GM18511 (cell line): ENCODE measurements at regions not wholly inside any gene's neighbourhood (a gene's known extent, or its start where the extent isn't known, plus 50 kb on each side); places are given as distances from the start of the nearest gene placed in this dataset.

Source experiments
- ATAC-seq: cut with Tn5 transposase; IDR thresholded peaks from one replicate; pipeline ENCODE4 v1.9.1; 2021; ENCODE audit warnings: mild to moderate bottlenecking, moderate library complexity; ENCODE audit not compliant: unreplicated experiment

- ATAC-seq = no peak
These were observed 224.2 kb downstream of the RBM43 start for GRCh38 chr2:151037434-151037833.

DNA sequence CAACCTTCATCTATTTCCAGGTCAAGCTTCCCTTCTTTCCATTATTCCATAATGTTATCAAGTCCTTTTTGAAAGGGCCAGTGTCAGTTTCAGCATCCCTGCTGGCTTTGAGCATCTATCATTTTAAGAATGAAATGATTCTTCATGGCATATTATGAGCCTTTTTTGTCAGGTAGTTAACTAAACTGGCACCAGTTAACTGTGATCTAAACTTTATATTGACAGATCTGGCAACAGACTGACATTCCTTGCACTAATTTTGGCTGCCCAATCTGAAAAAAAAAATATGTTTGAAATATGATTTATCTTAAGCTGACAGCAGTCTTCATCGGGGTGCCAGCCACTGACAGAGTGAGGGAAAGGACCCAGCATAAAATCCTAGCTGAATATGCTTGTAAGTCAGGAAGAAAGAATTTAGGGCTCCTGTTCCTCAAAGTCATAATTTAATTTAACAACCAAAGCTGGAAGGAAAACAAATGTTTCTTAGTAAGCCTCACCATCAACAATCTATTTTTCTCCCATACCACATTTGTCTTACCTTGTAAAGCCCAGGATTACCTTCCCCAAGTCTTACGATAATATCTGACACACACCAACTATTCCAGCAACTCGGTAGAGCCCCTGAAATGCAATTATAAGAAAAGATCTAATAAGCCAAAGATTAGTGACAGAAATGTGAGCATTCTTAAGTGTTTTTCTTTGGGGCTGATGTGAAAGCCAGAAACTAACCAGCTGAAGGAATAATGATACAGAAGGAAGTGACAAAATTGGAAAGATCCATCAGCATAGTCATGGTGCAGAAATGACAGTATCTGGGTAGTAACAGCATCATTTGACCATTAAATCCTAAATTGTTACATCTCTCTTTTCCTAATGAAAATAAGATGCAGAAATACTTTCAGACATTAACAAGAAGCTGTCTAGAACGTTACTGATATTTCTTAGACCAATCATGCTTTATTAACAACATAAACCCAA, 228.1 kb downstream of the RBM43 start:
- no peak for ATAC-seq

GRCh38 chr2:151032741-151033191, 228.9 kb downstream of the RBM43 start:
- ATAC-seq = no peak

DNA sequence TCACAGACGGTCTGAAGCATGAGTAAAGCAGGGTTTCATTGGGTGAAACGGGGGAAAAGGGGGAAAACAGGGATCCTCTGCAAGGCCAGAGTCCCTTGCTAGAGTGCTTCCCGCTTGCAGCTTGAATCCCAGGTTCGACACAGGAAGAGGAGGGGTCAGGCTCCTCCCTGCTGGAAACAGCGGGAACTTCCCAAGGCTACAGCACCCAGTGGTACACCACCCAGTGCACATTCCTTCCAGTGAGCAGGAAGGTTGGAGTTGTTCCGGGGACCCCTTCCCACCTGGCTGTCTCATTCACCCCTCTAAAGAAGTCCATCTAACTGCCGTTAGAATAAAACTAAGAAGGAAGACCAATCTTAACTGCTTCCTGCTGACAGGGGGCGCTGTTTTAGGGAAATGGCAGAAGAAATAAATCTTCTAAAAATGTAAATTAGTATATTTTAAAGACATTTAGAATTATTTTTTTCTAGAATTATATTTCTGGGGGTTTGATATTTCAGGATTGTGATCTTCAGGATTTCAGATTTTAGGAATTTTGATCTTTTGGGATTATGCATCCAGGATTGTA, 230.9 kb downstream of the RBM43 start:
- ATAC-seq = no peak

- ATAC-seq = peak; percentile 57
These were observed 232.1 kb downstream of the RBM43 start for GRCh38 chr2:151029406-151030157.

DNA sequence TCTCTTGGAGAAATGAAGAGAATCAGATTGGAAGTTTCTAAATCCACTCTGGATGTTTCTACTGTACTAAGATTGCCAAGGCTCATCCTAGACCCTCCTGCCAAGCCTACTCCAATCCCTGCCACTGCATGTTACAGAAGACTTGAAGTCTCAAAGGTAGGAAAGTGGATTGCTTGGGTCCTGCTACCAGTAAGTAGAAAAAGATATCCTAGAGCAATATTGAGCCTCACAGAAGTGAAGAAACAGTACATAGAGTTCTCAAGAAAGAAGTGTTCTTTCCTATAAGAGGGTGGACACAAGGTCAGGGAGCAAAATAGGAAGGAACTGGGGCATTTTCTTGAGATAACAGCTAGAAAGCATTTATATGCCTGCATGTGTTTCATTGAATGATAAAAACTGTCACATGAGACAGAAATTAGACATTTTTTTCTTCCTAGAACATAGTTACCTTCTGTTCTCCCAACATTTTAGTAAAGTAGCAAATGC, 232.9 kb downstream of the RBM43 start:
- ATAC-seq = no peak

- ATAC-seq = no peak
These were observed 234.5 kb downstream of the RBM43 start for GRCh38 chr2:151027151-151027550.

GRCh38 chr2:151025816-151026215, 235.8 kb downstream of the RBM43 start:
- no peak for ATAC-seq

- no peak for ATAC-seq
These were observed 236.9 kb downstream of the RBM43 start for GRCh38 chr2:151024696-151025251.

GRCh38 chr2:151021747-151022452, 239.8 kb downstream of the RBM43 start:
- no peak for ATAC-seq

GRCh38 chr2:151020411-151020810, 241.3 kb downstream of the RBM43 start:
- ATAC-seq = peak; percentile 98

DNA sequence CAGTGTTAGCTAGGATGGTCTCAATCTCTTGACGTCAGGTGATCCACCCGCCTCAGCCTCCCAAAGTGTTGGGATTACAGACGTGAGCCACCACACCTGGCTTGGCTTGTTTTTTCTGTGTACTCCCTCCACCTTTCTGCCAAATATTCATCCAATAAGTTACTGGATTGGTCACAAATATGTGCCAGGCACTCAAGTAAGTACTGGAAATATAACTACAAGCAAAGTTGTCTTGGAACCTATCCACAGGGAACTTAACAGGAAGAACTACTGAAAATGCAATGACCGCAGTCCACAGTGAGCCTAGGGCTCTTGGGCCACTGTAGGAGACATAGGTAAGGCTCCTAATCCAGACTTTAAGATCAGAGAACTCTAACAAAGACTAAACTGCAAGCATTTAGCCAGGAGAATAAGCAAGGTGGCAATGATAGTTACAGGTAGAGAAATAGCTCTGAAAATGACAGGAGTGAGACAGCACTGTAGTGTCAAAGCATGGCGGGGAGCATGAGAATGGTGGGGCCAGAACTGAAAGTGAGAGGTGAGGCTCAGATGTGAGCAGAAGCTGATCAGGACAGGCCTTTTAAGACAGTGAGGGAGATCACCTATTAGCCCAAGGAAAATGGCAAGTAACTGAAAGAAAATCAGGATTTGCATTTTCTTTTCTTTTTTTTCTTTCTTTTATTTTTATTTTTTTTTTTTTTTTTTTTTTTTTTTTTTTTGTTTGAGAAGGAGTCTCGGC, 252.1 kb downstream of the RBM43 start:
- ATAC-seq = no peak

- no peak for ATAC-seq
These were observed 254.3 kb downstream of the RBM43 start for GRCh38 chr2:151007365-151007764.

- no peak for ATAC-seq
These were observed 258.6 kb downstream of the RBM43 start for GRCh38 chr2:151002959-151003600.

DNA sequence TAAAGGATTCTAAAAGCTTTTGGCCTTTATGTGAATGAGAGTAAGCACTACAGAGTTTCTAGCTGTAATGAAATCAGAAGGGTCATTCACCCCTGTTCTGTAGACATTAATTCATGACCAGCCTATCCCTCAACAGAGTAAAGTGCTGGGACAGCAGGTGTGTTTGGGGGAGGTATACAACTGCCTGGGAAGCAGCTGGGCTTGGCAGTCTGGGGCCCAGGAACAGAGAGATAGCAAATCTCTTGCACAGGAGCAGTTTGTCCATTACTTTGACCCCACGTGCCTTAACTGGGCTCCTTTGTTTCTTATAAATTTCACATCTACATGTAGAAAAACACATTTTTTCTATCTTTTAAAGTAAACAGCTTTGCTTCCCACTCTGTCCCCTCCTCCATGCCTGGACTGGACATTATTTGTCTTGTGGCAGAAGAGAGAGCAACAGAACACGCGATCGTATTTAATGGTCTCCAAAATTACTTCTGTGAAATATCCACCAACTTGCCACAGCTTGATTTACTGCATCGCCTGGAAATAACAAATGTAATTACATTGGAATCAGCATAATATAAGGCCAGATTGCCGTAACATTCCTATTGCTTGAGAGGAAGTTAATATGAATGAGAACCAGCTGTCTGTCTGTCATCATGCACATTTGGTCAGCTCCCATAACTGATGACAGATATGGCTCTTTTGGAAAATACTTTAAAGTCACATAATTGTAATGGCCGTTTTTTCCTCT, 263.8 kb downstream of the RBM43 start:
- no peak for ATAC-seq

DNA sequence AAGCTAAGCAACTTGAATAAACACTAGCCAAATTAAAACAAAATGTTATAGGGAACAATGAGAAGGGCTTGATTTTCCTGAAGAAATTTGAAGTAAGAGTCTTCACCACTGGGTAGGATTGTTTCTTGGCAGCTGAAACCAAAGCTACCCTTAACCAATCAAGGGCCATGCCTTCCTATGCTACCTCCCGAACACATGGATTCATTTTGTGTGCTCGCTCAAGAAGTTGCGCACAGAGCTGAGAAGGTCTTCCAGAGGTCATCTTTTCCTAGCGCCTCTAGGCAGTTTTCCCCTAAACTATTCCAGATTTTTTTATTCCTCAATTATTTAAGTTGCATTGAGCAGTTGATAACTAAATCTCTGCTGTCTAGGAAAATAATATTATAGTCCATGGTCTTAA, 264.6 kb downstream of the RBM43 start:
- no peak for ATAC-seq

DNA sequence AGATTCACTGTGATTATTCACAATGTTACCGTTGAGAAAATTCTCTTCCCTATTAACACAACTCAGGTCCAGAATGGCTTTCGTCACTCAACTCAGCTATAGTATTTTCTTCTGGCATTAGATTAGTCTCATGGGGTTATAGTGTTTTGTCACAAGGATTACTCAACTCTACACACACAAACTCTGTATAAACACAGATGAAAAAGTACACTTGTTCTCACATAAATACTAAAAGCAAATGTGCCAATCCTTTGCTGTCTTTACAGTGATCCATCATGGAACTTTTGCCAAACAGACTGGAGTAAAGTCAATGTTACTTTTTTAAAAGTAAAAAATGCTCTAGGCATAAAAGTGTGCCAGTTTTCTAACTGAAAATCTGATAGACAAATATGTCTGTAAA, 267.6 kb downstream of the RBM43 start:
- ATAC-seq = no peak

DNA sequence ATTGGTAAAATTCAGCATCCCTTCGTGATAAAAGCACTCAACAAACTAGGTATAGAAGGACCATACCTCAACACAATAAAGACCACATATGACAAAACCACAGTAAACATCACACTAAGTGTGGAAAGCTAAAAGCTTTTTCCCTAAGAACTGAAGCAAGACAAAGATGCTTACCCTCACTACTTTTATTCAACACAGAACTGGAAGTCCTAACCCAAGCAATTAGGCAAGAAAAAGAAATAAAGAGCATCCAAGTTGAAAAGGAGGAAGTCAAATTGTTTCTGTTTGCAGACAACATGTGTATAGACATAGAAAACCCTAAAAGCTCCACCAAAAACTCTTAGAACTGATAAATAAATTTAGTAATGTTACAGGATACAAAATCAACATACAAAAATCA, 271.7 kb downstream of the RBM43 start:
- ATAC-seq = no peak

DNA sequence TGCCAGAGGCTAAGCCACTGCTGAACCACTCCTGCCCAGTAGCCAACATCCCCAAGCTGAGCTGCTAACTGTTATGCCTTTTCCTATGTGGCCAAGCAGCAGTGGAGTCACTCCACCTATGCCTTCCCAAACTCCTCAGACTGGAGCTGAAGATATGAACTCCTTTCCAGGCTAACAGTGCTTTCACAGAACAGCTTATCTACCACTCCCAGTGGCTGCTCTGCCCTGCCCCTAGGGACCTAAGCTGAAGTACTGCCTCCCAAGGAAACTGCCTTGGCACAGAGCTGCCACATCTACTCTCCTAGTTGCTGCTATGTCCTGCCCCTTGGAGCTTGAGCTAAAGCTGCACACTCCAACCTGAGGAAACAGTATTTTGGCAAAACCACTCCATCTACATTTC, 275.9 kb downstream of the RBM43 start:
- no peak for ATAC-seq
